ENCODE measurements at regions not wholly inside any gene's neighbourhood (a gene's known extent, or its start where the extent isn't known, plus 50 kb on each side); places are given as distances from the start of the nearest gene placed in this dataset.

GRCh38 chr2:42893047-42893758 lies 100.8 kb upstream of the HAAO start:
- TF ChIP-seq POLR2A (IDR thresholded peaks at IDR 0.05; ENCODE audit: low read depth, low read length) (no peak), POLR2AphosphoS5 (IDR thresholded peaks at IDR 0.05; ENCODE audit: insufficient read depth, low read depth, low read length) (no peak)
- TF ChIP-seq, protein P1, sequence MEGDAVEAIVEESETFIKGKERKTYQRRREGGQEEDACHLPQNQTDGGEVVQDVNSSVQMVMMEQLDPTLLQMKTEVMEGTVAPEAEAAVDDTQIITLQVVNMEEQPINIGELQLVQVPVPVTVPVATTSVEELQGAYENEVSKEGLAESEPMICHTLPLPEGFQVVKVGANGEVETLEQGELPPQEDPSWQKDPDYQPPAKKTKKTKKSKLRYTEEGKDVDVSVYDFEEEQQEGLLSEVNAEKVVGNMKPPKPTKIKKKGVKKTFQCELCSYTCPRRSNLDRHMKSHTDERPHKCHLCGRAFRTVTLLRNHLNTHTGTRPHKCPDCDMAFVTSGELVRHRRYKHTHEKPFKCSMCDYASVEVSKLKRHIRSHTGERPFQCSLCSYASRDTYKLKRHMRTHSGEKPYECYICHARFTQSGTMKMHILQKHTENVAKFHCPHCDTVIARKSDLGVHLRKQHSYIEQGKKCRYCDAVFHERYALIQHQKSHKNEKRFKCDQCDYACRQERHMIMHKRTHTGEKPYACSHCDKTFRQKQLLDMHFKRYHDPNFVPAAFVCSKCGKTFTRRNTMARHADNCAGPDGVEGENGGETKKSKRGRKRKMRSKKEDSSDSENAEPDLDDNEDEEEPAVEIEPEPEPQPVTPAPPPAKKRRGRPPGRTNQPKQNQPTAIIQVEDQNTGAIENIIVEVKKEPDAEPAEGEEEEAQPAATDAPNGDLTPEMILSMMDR (IDR thresholded peaks at IDR 0.05; ENCODE audit: extremely low read depth in 1 of 2, insufficient read depth in 1 of 2, low read depth in 1 of 2, low read length in 2 of 2): no peak

Measured in endothelial cell of umbilical vein (primary cell).